Neuronal stem cell (in vitro differentiated cells): ENCODE measurements at regions not wholly inside any gene's neighbourhood (a gene's known extent, or its start where the extent isn't known, plus 50 kb on each side); places are given as distances from the start of the nearest gene placed in this dataset.
"Not testable (repeated sequence)": the region's sequence is repeated elsewhere in the genome, so short reads cannot be mapped to it uniquely, and the experiment has no call there.

Source experiments
- DNase-seq: peaks from one replicate; pipeline ENCODE4 v3.0.0-alpha.2; 2013; ENCODE audit warnings: low spot score
- H2AFZ ChIP-seq: one replicate; pipeline ENCODE4 v1.6.1; 2013; ENCODE audit warnings: mild to moderate bottlenecking, low read length, inconsistent platforms
- H2AK5ac ChIP-seq: 2 replicates; pipeline ENCODE4 v1.6.1; 2013; ENCODE audit warnings: low read depth, mild to moderate bottlenecking, inconsistent platforms, low read length, moderate library complexity, mixed read lengths
- H2BK120ac ChIP-seq: 2 replicates; pipeline ENCODE4 v1.6.1; 2013; ENCODE audit warnings: low read depth, mild to moderate bottlenecking, inconsistent platforms, low read length, moderate library complexity, mixed read lengths
- H2BK12ac ChIP-seq: one replicate; pipeline ENCODE4 v1.6.1; 2013; ENCODE audit warnings: low read length, inconsistent platforms
- H2BK15ac ChIP-seq: 2 replicates; pipeline ENCODE4 v1.6.1; 2013; ENCODE audit warnings: mild to moderate bottlenecking, low read length, inconsistent platforms, mixed read lengths
- H2BK5ac ChIP-seq: one replicate; pipeline ENCODE4 v1.6.1; 2013; ENCODE audit warnings: inconsistent platforms, mild to moderate bottlenecking, low read length, moderate library complexity
- H3K14ac ChIP-seq: one replicate; pipeline ENCODE4 v1.6.1; 2013; ENCODE audit warnings: low read length, inconsistent platforms
- H3K18ac ChIP-seq: 2 replicates; pipeline ENCODE4 v1.6.1; 2013; ENCODE audit warnings: low read length, inconsistent platforms
- H3K23ac ChIP-seq: 2 replicates; pipeline ENCODE4 v1.6.1; 2013; ENCODE audit warnings: low read depth, mild to moderate bottlenecking, mixed read lengths, low read length, inconsistent platforms; ENCODE audit not compliant: poor library complexity
- H3K27ac ChIP-seq: replicated peaks from 3 replicates; pipeline ENCODE4 v1.5.1; 2013; ENCODE audit warnings: low read length, inconsistent platforms
- H3K27me3 ChIP-seq, 3 experiments: 2 replicates each; pipeline ENCODE4 v1.6.1; 2013; ENCODE audit warnings: low read length in 3 of 3, mild to moderate bottlenecking in 2 of 3, inconsistent platforms in 1 of 3, low read depth in 1 of 3, mixed read lengths in 1 of 3, moderate library complexity in 1 of 3; ENCODE audit not compliant: control insufficient read depth in 3 of 3, insufficient read depth in 3 of 3
- H3K36me3 ChIP-seq, 2 donors: replicated peaks in 1 of 2; 2 replicates each; pipeline ENCODE4 v1.6.1; 2013; ENCODE audit warnings: low read length in 2 of 2; ENCODE audit not compliant: control insufficient read depth in 2 of 2, insufficient read depth in 2 of 2
- H3K4ac ChIP-seq: 2 replicates; pipeline ENCODE4 v1.6.1; 2013; ENCODE audit warnings: inconsistent platforms, mild to moderate bottlenecking, low read length, moderate library complexity
- H3K4me1 ChIP-seq, 2 donors: 1 replicate in 1 of 2; 2 replicates in 1 of 2; pipeline ENCODE4 v1.6.1; 2013; ENCODE audit warnings: low read length in 2 of 2, low read depth in 1 of 2; ENCODE audit not compliant: control insufficient read depth in 2 of 2, insufficient read depth in 1 of 2
- H3K4me2 ChIP-seq: one replicate; pipeline ENCODE4 v1.6.1; 2013; ENCODE audit warnings: mild to moderate bottlenecking, low read length, inconsistent platforms; ENCODE audit not compliant: insufficient read depth, poor library complexity, severe bottlenecking
- H3K4me3 ChIP-seq, 2 donors: 2 replicates each; pipeline ENCODE4 v1.5.1; 2013; ENCODE audit warnings: low read length in 2 of 2, mild to moderate bottlenecking in 2 of 2, inconsistent platforms in 1 of 2, moderate library complexity in 1 of 2
- H3K79me1 ChIP-seq: one replicate; pipeline ENCODE4 v1.6.1; 2013; ENCODE audit warnings: low read depth, mild to moderate bottlenecking, inconsistent platforms, low read length, moderate library complexity
- H3K9ac ChIP-seq: one replicate; pipeline ENCODE4 v1.6.1; 2013; ENCODE audit warnings: mild to moderate bottlenecking, low read depth, low read length, inconsistent platforms; ENCODE audit not compliant: poor library complexity
- H3K9me3 ChIP-seq, 2 donors: replicated peaks in 1 of 2; 2 replicates each; pipeline versions ENCODE3 to v1.6.1; 2013; ENCODE audit warnings: low read length in 2 of 2, mild to moderate bottlenecking in 2 of 2, inconsistent platforms in 1 of 2, low read depth in 1 of 2, mixed read lengths in 1 of 2, moderate library complexity in 1 of 2; ENCODE audit not compliant: control insufficient read depth in 2 of 2, insufficient read depth in 1 of 2
- H4K8ac ChIP-seq: one replicate; pipeline ENCODE4 v1.6.1; 2013; ENCODE audit warnings: low read depth, mild to moderate bottlenecking, inconsistent platforms, low read length, moderate library complexity
- H4K91ac ChIP-seq: one replicate; pipeline ENCODE4 v1.6.1; 2013; ENCODE audit warnings: low read length, low read depth, mild to moderate bottlenecking, inconsistent platforms; ENCODE audit not compliant: poor library complexity
- WGBS, 2 donors: extraction: QIAGEN DNeasy Blood & Tissue Kit; methylation state at CpG; one replicate each; pipeline ENCODE4 v1.1.7; 2013; ENCODE audit warnings: missing lambda C conversion rate in 2 of 2, mixed read lengths in 1 of 2; ENCODE audit not compliant: insufficient read length in 2 of 2, insufficient replicate concordance in 1 of 2; ENCODE audit errors: extremely low coverage in 2 of 2; 5-methylcytosine and 5-hydroxymethylcytosine counted together

GRCh38 chr12:59111851-59112250 lies 191.5 kb upstream of the LRIG3 start:
- H3K4me2 ChIP-seq, result no peak overlapping the region
- H3K4me3 ChIP-seq, result no peak overlapping the region
- H3K36me3 ChIP-seq, result peaks cover 0 to 2% of the 10 kb centered on the region in 2 donors
- no peak overlapping the region for H3K18ac ChIP-seq
- H3K23ac ChIP-seq, result no peak overlapping the region
- H4K8ac ChIP-seq, result no peak overlapping the region
- no peak overlapping the region for H3K4ac ChIP-seq
- H3K9me3 ChIP-seq, result no peaks in the 10 kb centered on the region
- H2BK5ac ChIP-seq, result no peak overlapping the region
- no peak overlapping the region for H3K14ac ChIP-seq
- H3K9ac ChIP-seq, result no peak overlapping the region
- no CpG with 5 or more reads among the region's 3 CpGs for WGBS, 2 donors
- no peak overlapping the region for H4K91ac ChIP-seq
- H3K27ac ChIP-seq, result no peak overlapping the region
- no peak for DNase-seq
- peaks cover 0 to 9% of the 10 kb centered on the region in 2 donors for H3K4me1 ChIP-seq
- no peak overlapping the region for H2BK15ac ChIP-seq
- no peaks in the 10 kb centered on the region for H3K27me3 ChIP-seq
- no peak overlapping the region for H2AFZ ChIP-seq
- no peak overlapping the region for H2BK120ac ChIP-seq
- no peak overlapping the region for H2BK12ac ChIP-seq
- no peaks in the 10 kb centered on the region for H3K79me1 ChIP-seq
- H2AK5ac ChIP-seq, result no peak overlapping the region

GRCh38 chr12:59108516-59108915 lies 188.2 kb upstream of the LRIG3 start:
- not testable (repeated sequence) for H2BK12ac ChIP-seq, DNase-seq, H2BK120ac ChIP-seq, H2BK15ac ChIP-seq, H3K4me1 ChIP-seq, H3K9me3 ChIP-seq, H3K4me3 ChIP-seq, H3K27ac ChIP-seq, H3K4ac ChIP-seq, H3K36me3 ChIP-seq, H3K27me3 ChIP-seq, H3K14ac ChIP-seq, H4K8ac ChIP-seq, H4K91ac ChIP-seq, H3K4me2 ChIP-seq, H2BK5ac ChIP-seq, H3K23ac ChIP-seq, H3K9ac ChIP-seq, H3K18ac ChIP-seq, H3K79me1 ChIP-seq, H2AFZ ChIP-seq, H2AK5ac ChIP-seq
- WGBS, 2 donors, result no CpG with 5 or more reads among the region's 8 CpGs

- H2BK12ac ChIP-seq, result no peak overlapping the region
- H2BK15ac ChIP-seq, result no peak overlapping the region
- H4K8ac ChIP-seq, result no peak overlapping the region
- no peak for DNase-seq
- H3K18ac ChIP-seq, result no peak overlapping the region
- no peak overlapping the region for H3K4ac ChIP-seq
- H3K27me3 ChIP-seq, result no peaks in the 10 kb centered on the region
- no peak overlapping the region for H3K4me2 ChIP-seq
- no peak overlapping the region for H2AFZ ChIP-seq
- no peak overlapping the region for H2BK5ac ChIP-seq
- no peak overlapping the region for H2AK5ac ChIP-seq
- H3K79me1 ChIP-seq, result no peaks in the 10 kb centered on the region
- H3K27ac ChIP-seq, result no peak overlapping the region
- no peak overlapping the region for H3K9ac ChIP-seq
- no peak overlapping the region for H4K91ac ChIP-seq
- H3K14ac ChIP-seq, result no peak overlapping the region
- no CpG with 5 or more reads among the region's 4 CpGs for WGBS, 2 donors
- H3K9me3 ChIP-seq, result no peaks in the 10 kb centered on the region
- no peak overlapping the region for H2BK120ac ChIP-seq
- H3K4me1 ChIP-seq, result peaks cover 3 to 9% of the 10 kb centered on the region in 2 donors
- H3K4me3 ChIP-seq, result no peak overlapping the region
- no peaks in the 10 kb centered on the region for H3K36me3 ChIP-seq
- no peak overlapping the region for H3K23ac ChIP-seq
Observed at GRCh38 chr12:59100585-59100984, 180.3 kb upstream of the LRIG3 start.

- Histone ChIP-seq H3K79me1 (no peaks in the 10 kb centered on the region), H3K23ac (no peak overlapping the region), H2BK12ac (no peak overlapping the region), H4K8ac (no peak overlapping the region), H3K18ac (no peak overlapping the region), H2AK5ac (no peak overlapping the region), H2BK5ac (no peak overlapping the region), H2AFZ (no peak overlapping the region), H3K36me3 (no peaks in the 10 kb centered on the region), H3K4me2 (no peak overlapping the region), H3K9ac (no peak overlapping the region), H3K9me3 (no peaks in the 10 kb centered on the region), H3K14ac (no peak overlapping the region), H3K27ac (no peak overlapping the region), H3K4me3 (no peak overlapping the region), H4K91ac (no peak overlapping the region), H2BK15ac (no peak overlapping the region), H3K4ac (no peak overlapping the region), H3K27me3 (no peaks in the 10 kb centered on the region), H2BK120ac (no peak overlapping the region), H3K4me1 (peaks cover 3 to 9% of the 10 kb centered on the region in 2 donors)
- WGBS, 2 donors, result no CpG with 5 or more reads among the region's 1 CpG
- no peak for DNase-seq
Observed at GRCh38 chr12:59097876-59098275, 177.6 kb upstream of the LRIG3 start.
